GM20000 (cell line): ENCODE measurements at regions not wholly inside any gene's neighbourhood (a gene's known extent, or its start where the extent isn't known, plus 50 kb on each side); places are given as distances from the start of the nearest gene placed in this dataset.

Experiments used
- DNase-seq: peaks from one replicate; pipeline ENCODE4 v3.0.0; 2012; ENCODE audit warnings: low spot score
- CTCF ChIP-seq: IDR thresholded peaks from 2 replicates; pipeline ENCODE4 v1.5.1; 2012; ENCODE audit warnings: mild to moderate bottlenecking, control low read depth; ENCODE audit errors: extremely low read depth, missing control alignments

GRCh38 chr16:85483424-85483823 lies 129.7 kb upstream of the GSE1 start:
- no peak for DNase-seq
- TF ChIP-seq CTCF, result no peak

- TF ChIP-seq CTCF, result no peak
- no peak for DNase-seq
Measured at GRCh38 chr16:85484347-85485300, 128.5 kb upstream of the GSE1 start.

- no peak for TF ChIP-seq CTCF
- no peak for DNase-seq
Measured at GRCh38 chr16:85485379-85485778, 127.7 kb upstream of the GSE1 start.

GRCh38 chr16:85486256-85486915 lies 126.7 kb upstream of the GSE1 start:
- DNase-seq, result no peak

GRCh38 chr16:85488414-85488813 lies 124.7 kb upstream of the GSE1 start:
- TF ChIP-seq CTCF, result no peak
- no peak for DNase-seq

More at GRCh38 chr16:85486256-85486915, 126.7 kb upstream of the GSE1 start:
- TF ChIP-seq CTCF, result no peak

- no peak for TF ChIP-seq CTCF
Measured at GRCh38 chr16:85490407-85491057, 122.6 kb upstream of the GSE1 start.

More at GRCh38 chr16:85490407-85491057, 122.6 kb upstream of the GSE1 start:
- no peak for DNase-seq
